MM.1S (cell line): ENCODE measurements at regions not wholly inside any gene's neighbourhood (a gene's known extent, or its start where the extent isn't known, plus 50 kb on each side); places are given as distances from the start of the nearest gene placed in this dataset.

ENCODE experiments used
- EZH2phosphoT487 ChIP-seq: fragments of 300-600 bp; sonication (generic); IDR thresholded peaks from 2 replicates; pipeline ENCODE4 v1.6.1; 2018; ENCODE audit warnings: antibody characterized with exemption, low read length
- TF ChIP-seq, protein P1 (sequence below): fragments of 300-600 bp; sonication (generic); IDR thresholded peaks from 2 replicates; pipeline ENCODE4 v1.5.1; 2016; ENCODE audit warnings: antibody characterized with exemption, low read length, mixed read lengths

GRCh38 chr17:71189493-71189831 lies 931.4 kb upstream of the SOX9 start:
- TF ChIP-seq, protein P1, sequence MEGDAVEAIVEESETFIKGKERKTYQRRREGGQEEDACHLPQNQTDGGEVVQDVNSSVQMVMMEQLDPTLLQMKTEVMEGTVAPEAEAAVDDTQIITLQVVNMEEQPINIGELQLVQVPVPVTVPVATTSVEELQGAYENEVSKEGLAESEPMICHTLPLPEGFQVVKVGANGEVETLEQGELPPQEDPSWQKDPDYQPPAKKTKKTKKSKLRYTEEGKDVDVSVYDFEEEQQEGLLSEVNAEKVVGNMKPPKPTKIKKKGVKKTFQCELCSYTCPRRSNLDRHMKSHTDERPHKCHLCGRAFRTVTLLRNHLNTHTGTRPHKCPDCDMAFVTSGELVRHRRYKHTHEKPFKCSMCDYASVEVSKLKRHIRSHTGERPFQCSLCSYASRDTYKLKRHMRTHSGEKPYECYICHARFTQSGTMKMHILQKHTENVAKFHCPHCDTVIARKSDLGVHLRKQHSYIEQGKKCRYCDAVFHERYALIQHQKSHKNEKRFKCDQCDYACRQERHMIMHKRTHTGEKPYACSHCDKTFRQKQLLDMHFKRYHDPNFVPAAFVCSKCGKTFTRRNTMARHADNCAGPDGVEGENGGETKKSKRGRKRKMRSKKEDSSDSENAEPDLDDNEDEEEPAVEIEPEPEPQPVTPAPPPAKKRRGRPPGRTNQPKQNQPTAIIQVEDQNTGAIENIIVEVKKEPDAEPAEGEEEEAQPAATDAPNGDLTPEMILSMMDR, result no peak
- no peak for TF ChIP-seq EZH2phosphoT487
